Cardiac fibroblast (primary cell): ENCODE measurements at regions not wholly inside any gene's neighbourhood (a gene's known extent, or its start where the extent isn't known, plus 50 kb on each side); places are given as distances from the start of the nearest gene placed in this dataset.

Experiments used
- DNase-seq, 2 donors: peaks; one replicate each; pipeline versions ENCODE4 v3.0.0 to v3.0.0-alpha.2; 2010; ENCODE audit warnings: low read depth in 2 of 2
- H3K4me3 ChIP-seq, 2 donors: replicated peaks in 1 of 2; 1 replicate in 1 of 2; 2 replicates in 1 of 2; pipeline ENCODE4 v1.5.1; 2011; ENCODE audit warnings: low read depth in 2 of 2, low read length in 2 of 2, mild to moderate bottlenecking in 2 of 2, moderate library complexity in 1 of 2
- CTCF ChIP-seq: IDR thresholded peaks from one replicate; pipeline ENCODE4 v1.5.1; 2011; ENCODE audit warnings: low read depth, mild to moderate bottlenecking, low read length, inconsistent platforms

- no peak for TF ChIP-seq CTCF
- no peak overlapping the region for H3K4me3 ChIP-seq
- DNase-seq, result no peak
Measured at GRCh38 chr2:60309941-60310660, 243.4 kb downstream of the BCL11A start.

DNA sequence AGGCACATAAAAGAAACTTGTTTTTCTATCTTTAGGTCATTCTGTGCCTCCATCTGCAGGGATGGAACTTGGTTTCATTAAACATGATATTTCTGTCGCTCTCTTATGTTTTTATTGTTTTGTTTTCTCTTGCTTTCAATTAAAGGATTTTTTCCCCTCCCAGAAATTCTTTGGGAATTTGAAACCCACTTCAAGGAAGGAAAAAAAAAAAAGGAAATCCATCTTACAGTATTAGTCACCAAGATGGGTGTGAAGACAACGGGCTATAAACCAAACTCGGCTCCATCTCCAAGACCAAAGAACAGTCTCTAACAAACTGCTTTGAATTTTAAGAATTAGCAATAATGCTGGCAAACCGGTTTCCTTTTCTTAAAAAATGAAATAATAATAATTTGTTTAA lies 244.1 kb downstream of the BCL11A start:
- no peak for DNase-seq
- TF ChIP-seq CTCF, result no peak
- no peak overlapping the region for H3K4me3 ChIP-seq

DNA sequence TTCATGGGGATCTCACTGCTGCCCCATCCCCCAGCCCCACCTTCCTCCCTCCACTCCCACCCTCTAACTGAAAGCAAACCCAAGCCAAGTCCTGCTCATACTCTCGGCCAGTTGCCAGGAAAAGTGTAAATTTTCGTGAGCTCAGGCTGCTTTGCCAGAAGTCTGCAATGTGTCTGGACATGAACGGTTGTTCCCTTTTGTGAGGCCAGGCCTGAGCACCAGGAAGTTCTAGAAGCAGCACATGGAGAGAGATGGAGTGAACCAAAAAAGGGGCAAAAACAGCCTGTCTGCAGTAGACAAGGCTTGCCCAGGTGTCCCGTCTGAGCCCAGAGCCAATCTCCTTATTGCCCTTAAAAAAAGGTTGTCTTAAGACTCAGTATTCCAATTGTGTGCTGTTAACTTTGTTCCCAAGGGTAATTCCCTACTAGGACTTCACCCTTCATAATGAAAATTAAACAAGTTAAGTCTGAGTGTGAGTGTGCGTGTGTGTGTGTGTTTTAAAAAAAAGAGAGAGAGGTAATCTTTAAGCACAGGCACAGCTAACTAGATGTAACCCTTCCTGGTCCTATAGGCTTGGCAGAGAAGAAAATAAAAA lies 247.1 kb downstream of the BCL11A start:
- no peak for DNase-seq
- H3K4me3 ChIP-seq, result no peak overlapping the region
- TF ChIP-seq CTCF, result no peak

GRCh38 chr2:60303680-60304079 lies 249.8 kb downstream of the BCL11A start:
- no peak overlapping the region for H3K4me3 ChIP-seq
- TF ChIP-seq CTCF, result no peak
- no peak for DNase-seq

- DNase-seq, result no peak
- TF ChIP-seq CTCF, result no peak
- H3K4me3 ChIP-seq, result no peak overlapping the region
Measured at GRCh38 chr2:60302377-60303126, 250.9 kb downstream of the BCL11A start.

GRCh38 chr2:60301726-60302125 lies 251.7 kb downstream of the BCL11A start:
- no peak overlapping the region for H3K4me3 ChIP-seq
- no peak for DNase-seq
- TF ChIP-seq CTCF, result no peak
